ENCODE measurements at regions not wholly inside any gene's neighbourhood (a gene's known extent, or its start where the extent isn't known, plus 50 kb on each side); places are given as distances from the start of the nearest gene placed in this dataset.
"Not testable (repeated sequence)": the region's sequence is repeated elsewhere in the genome, so short reads cannot be mapped to it uniquely, and the experiment has no call there.

GRCh38 chrX:35439692-35440091, 358.4 kb upstream of the MAGEB16 start:
- Histone ChIP-seq H3K27ac (no peak overlapping the region), H3K27me3 (no peaks in the 10 kb centered on the region), H3K4me3 (no peak overlapping the region), H3K4me1 (no peaks in the 10 kb centered on the region), H3K9me3 (peaks cover 0 to 19% (median 0%) of the 10 kb centered on the region in 11 donors), H3K36me3 (no peaks in the 10 kb centered on the region)
- intact Hi-C loops (cut with DNase I): loop anchor here in 1 of 10 donors (10.0 kb wide), 1 partner anchor 65 kb away; no protein-coding TSS in a partner anchor
- ATAC-seq (no peak), DNase-seq (no peak)
- TF ChIP-seq CTCF (IDR thresholded peaks at IDR 0.05): no peak
- WGBS, 2 donors: 60 to 71% methylated on average over 2 of the region's 2 CpGs

GRCh38 chrX:35442421-35442820, 355.7 kb upstream of the MAGEB16 start:
- TF ChIP-seq CTCF (IDR thresholded peaks at IDR 0.05): no peak
- Histone ChIP-seq H3K4me1 (no peaks in the 10 kb centered on the region), H3K27ac (no peak overlapping the region), H3K9me3 (peaks cover 0 to 7% (median 0%) of the 10 kb centered on the region in 11 donors), H3K4me3 (no peak overlapping the region), H3K27me3 (no peaks in the 10 kb centered on the region), H3K36me3 (no peaks in the 10 kb centered on the region)
- ATAC-seq (no peak), DNase-seq (no peak)
- intact Hi-C loops (cut with DNase I): no loop called here

GRCh38 chrX:35443091-35443582, 355.0 kb upstream of the MAGEB16 start:
- H3K4me3 ChIP-seq; H3K27ac ChIP-seq; H3K27me3 ChIP-seq; H3K4me1 ChIP-seq; ATAC-seq; intact Hi-C loops (cut with DNase I); H3K36me3 ChIP-seq; H3K9me3 ChIP-seq; DNase-seq: not testable (repeated sequence)
- 70 to 76% methylated on average over 3 of the region's 3 CpGs for WGBS, 2 donors

GRCh38 chrX:35444671-35445355, 353.3 kb upstream of the MAGEB16 start:
- Histone ChIP-seq H3K27me3 (no peaks in the 10 kb centered on the region), H3K27ac (no peak overlapping the region), H3K4me3 (no peak overlapping the region), H3K36me3 (no peaks in the 10 kb centered on the region), H3K9me3 (no peaks in the 10 kb centered on the region), H3K4me1 (no peaks in the 10 kb centered on the region)
- 89 to 90% methylated on average over 2 of the region's 2 CpGs for WGBS, 2 donors
- ATAC-seq: no peak
- intact Hi-C loops (cut with DNase I): no loop called here
- no peak for DNase-seq
- no peak for TF ChIP-seq CTCF (IDR thresholded peaks at IDR 0.05)

- WGBS, 2 donors: 93 to 96% methylated on average over 3 of the region's 3 CpGs
- no peaks in the 10 kb centered on the region for H3K4me1 ChIP-seq
- H3K27me3 ChIP-seq: no peaks in the 10 kb centered on the region
- peaks cover 0 to 3% (median 0%) of the 10 kb centered on the region in 11 donors for H3K9me3 ChIP-seq
- DNase-seq (no peak), ATAC-seq (no peak)
- no peak for TF ChIP-seq CTCF (IDR thresholded peaks at IDR 0.05)
- no peak overlapping the region for H3K4me3 ChIP-seq
- intact Hi-C loops (cut with DNase I): no loop called here
- no peak overlapping the region for H3K27ac ChIP-seq
- H3K36me3 ChIP-seq: no peaks in the 10 kb centered on the region
Measured at GRCh38 chrX:35445912-35446311, 352.2 kb upstream of the MAGEB16 start.

Data from heart right ventricle (tissue), 16 donors.